HCEC 1CT (cell line): ENCODE measurements at regions not wholly inside any gene's neighbourhood (a gene's known extent, or its start where the extent isn't known, plus 50 kb on each side); places are given as distances from the start of the nearest gene placed in this dataset.

Experiments
- DNase-seq: peaks from one replicate; pipeline ENCODE4 v3.0.0-alpha.2; 2017

DNA sequence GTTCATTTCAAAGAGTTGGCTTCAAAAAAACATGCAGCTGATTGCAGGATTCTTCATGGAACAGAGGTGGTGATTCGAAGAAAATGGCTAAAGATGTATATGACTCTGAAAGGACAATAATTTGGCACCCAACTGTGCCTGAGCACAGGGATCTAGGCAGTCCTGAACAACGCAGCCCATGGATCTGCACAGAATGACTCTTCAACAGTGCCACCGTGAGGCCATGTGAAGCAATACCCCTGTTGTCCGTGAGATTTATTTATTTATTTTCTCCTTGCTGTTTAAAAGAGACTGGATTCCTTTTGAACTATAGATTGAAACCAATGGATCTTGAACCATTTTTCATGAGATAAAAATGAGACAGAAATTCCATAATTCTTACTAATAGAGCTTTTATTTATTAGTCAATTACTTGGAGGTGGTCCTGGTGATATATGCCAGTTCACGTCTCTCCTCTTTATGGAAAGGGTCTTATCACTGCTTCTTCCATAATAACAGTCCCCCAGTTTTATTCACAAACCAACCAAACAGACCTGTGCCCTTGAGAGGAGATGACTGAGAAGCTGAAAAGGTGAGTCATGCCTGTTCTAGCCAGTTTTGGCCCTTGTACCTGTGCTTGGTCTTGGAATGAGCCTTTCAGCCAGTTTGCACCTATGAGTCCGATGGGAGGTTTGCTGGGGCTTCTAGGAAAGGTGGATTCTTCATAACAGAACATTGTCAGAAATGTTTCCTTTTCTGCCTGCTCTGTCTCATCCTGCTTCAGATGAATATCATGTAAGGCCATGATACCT is 1598.3 kb downstream of the AACS start:
- no peak for DNase-seq

DNA sequence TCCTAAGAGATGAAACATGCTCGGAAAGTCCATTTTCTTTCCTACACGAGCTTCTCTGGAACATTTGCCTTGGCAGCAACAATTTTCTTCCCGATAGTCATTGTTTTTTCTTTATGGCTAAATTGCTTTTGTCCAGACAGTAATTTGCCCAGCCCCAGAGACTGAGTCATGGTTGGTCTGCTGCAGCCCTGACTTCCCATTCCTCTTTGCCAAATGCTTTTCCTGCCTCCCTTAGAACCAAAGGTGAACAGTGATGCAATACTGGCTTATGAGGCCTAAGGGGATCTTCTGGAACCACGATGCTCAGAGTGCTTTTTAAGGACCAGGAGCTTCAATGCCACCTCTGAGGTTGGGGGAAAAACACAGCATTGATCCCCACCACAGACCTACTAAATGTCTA is 1599.6 kb upstream of the TMEM132C start:
- DNase-seq = no peak

DNA sequence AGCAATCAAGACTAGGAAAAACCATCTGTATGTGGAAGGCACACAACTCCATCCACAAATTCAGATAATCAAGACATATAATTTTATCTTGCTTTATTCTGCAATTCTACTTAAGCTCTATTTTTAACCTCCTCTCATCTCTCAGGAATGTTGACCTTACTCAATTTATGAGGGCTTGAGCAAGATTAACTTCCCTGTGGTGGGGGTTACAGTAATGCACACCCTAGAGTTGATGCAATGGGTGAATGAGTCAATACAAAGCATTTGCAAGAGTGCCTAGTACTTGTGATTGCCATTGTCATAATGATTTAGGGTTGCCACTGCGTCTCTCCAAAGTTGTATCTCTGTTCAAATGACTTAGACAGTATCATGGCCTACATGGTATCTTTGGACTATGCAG is 1598.4 kb upstream of the TMEM132C start:
- peak; percentile 31 for DNase-seq

DNA sequence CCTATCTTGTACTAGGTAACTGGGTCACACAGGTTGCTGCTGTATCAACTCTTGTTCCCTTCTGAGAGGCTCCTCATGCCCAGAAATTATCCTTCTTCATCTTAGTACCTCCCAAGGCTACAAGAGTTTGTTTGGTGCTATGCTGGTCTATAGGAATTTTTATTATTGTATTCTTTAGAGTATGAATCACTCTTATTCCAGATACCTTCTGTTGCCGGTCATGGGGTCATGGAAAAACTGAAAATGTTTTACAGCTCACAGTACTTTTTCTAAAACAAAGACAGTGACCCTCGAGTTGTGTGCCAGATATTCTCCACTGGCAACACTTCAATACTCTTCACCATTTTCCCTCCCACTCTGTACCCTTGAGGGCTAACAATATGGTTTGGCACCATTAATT is 1598.0 kb upstream of the TMEM132C start:
- no peak for DNase-seq

DNA sequence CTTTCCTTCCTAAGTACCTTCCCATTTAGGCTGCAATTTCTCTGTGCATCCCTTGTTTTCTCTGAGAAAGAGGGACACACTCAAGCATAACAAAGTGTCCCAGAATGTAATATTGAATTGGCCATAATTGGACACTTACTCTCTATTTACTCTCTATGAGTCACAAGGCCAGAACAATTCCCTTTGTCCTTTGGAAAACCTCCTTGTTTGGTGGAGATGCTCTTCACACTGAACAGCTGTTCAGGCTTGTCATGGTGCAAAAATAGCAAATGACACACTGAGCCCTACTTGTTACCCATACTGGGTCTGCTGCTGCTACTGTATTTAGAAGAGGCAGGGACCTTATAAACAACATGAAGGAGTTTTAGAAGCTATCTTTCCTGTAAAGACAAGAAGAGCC is 1590.5 kb upstream of the TMEM132C start:
- DNase-seq = no peak

DNA sequence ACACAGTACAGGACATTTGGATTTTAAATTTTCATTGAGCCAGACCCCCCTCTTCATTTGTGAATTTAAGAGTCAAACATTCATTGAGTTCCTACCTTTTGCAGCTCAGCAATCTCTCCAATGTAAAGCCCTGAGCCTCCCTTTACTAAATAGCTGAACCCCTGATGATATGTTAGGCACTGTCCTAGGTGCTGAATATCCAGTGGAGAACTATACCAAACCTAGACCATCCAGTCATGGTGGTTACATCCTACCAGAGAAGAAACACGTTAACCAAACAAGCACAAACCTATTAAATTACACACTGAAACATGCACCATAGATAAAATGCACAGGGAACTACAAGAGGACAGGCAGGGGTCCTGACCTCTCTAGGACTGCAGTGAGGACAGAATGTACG is 1585.3 kb upstream of the TMEM132C start:
- no peak for DNase-seq

DNA sequence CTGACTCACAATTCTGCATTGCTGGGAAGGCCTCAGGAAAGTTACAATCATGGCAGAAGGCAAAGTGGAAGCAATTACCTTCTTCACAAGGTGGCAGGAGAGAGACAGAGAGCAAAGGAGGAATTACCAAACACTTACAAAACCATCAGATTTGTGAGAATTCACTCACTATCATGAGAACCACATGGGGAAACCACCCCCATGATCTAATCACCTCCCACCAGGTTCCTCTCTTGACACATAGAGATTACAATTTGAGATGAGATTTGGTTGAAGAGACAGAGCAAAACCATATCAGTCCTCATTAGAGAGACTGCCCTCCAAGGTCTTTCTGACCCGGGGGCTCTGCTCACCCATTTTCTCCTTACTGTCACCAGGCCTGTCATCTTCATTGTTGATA is 1582.3 kb upstream of the TMEM132C start:
- DNase-seq = no peak

DNA sequence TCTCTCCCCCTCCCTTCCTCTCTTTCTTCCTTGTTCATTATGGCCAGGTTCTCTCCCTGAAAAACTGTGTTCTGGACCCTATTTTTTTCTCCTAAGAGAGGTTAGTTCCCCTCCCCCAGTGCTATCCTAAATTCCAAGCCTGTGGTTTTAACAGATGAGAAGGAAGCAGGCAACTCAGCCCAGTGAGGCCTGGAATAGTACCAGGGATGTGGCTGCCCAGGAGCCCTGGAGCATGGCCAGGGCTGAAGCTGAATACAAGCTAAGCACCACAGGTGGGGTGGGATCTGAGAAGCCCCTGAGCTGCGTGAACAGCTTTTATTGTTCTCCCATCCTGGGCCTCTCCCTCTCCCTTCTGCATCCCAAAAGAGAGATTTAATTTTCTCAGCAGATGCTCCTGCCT is 1581.3 kb upstream of the TMEM132C start:
- DNase-seq = no peak

DNA sequence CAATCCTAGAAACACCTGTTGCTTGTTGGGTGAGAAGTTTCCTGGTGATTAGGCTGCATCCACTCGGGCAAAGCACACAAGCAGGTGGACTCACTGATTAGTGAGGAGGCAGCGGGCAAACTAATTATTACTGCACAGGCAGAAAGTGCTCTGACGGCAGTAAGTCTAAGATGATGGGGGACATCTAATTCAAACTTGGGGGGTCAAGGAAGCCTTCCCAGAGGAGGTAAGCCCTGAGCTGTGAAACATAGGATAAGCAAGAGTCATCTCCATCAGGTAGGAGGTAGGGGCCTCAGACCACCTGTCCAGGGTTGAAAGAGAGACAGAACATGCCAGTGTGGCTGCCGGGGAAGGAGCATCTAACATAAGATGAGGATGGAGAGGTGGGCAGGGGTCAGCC is 1578.4 kb upstream of the TMEM132C start:
- DNase-seq = no peak

DNA sequence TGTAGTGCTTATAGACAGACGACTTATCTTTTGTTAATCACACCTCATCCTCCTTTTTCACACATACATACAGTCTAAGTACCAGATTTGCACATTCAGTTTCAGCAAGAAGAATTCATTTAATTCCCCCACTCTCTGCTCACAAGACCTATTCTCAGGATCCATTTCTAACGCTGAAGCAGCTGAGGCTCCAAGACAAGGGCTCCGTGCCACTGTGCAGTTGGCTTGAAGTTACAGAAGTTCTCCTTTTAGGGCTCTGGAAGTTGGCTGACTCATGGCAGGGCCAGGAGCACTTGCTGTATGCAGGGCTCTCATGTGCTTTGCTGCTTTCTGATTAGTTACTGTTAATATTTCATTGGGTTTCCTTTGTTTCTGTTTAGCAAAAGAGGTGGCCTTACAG is 1566.9 kb upstream of the TMEM132C start:
- no peak for DNase-seq

DNA sequence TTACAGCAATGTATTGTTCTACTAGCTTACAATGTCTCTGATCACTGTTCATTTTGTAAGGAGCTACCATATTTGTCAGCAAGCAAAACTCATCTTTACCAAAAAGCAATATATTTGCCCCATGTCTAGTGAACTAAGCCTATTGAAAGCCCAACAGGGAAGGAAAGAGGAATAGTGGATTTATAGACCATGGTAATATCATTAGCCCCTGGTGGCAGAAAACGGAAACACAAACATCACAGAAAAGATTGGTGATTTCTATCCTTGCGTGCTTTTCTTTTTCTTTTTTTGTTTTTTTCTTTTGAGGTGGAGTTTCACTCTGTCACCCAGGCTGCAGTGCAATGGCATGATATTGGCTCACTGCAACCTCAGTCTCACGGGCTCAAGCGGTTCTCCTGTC is 1562.4 kb upstream of the TMEM132C start:
- DNase-seq = no peak

DNA sequence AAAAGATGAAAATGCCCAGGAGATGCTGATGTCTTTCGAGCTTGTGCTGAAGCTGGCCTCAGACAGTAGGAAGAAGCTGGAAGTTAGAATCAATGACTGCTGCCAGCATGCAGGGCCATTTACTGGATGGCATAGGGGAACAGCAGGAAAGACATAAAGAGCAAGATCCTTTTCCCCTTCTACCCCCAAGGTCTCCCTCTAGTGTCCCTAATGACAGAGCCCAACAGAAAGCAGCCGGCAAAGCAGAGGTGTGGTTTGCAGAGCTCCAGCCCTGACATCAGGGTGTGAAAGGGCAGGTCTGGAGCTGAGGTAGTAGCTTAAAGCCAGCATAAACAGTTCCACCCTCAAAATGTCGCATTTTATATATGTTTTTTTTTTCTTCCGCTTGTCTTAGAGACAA is 1560.7 kb upstream of the TMEM132C start:
- DNase-seq = no peak

DNA sequence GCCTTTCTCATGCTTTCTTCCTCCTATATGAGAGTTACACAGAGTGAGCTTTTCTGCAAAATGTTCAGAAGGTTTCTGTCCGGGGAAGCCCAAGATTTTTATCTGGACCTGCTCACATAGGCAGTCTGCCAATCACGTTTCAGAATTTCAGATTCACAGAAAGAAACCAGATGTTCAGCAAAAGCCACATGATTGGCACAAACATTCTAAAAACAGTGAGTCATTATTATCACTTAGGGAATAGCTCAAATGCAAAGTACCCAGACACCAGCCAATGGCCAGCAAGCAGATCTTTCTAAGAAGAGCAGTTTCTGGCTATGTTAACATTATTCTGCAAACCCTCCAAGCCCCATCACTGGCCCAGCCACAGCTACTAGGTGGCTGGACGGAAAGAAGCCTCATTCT is 1558.5 kb upstream of the TMEM132C start:
- no peak for DNase-seq

DNA sequence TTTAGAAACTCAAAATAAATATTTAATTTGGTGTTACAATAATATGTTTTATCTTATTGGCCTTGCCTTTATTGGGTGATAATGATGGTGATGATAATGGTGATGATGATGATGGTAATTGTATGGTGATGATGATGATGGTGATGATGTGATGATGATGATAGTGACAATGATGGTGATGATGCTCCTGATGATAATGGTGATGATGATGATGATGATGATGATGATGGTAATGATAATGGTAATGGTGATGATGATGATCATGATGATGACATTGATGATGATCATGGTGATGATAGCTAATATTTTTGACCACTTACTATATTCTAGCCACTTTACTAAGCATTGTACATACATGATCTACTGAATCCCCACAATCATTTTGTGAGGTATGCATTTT is 1548.6 kb upstream of the TMEM132C start:
- DNase-seq = no peak

DNA sequence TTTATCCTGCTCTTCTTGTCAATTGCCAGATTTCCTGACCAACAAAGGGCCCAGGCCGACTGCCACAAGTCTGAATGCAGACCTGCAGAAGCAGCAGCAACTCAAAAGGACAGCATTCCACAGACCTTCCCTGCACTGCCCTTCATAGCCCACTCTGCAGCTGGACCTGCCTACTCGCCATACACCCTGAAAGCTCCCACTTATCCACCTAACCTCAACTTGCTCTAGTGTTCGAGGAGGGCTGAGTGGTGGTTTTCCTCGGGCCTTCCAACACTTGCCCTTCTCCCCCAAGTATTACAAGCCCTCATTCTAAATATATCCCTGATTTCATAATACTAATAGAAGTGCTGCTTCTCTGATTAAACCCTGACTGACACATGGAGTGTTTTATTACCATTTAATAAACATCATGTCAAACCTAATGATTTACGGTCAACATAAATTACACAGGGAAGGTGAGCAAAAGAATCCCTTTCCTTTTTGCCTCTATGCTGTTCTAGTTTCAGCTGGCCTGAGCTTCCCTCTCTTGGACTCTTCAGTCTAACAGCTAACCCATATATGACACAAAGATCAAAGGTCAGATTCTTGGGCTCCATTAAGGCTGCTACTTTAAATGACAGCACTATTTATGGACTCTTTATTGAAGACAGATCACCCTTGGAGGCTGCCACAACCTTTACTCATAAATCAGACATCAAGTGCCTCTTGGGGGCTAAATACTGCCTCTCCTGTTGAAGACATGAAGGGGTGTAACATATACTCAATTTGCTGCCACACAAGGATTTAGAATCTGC is 1546.9 kb upstream of the TMEM132C start:
- no peak for DNase-seq

DNA sequence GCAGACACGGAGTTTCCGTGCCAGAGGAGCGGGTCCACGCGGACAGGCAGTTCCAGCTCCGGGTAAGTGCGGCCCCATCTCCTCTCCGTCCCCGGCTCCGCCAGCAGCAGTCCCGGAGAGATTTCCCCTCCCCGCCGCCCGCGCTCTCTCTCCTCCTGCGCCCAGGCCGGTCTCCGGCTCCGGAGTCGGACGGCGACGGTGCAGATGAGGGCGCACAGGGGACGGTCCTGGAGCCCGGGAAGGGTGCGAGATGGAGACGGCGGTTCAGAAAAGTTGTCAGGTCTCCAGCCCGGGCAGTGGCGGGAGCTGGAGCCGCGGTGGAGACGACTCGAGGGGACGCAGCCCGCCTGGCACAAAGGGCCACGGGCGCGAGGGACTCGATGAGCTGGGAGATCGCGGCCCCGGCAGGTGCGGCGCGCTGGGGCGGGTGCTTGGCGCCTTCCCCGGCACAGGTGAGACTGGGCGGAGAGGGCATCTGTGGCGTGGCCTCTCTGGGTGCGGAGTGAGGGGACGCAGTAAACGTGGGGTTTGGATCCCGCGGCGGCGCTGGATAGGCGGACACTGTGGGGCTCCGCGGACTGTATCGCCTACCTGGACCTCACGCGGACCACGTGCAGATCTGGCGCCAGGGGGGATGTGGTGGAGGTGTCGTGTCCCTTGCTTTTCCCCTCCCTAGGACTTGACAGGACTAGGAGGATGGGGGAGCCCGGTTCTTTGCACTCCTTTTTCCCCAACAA is 1540.3 kb upstream of the TMEM132C start:
- DNase-seq = no peak

DNA sequence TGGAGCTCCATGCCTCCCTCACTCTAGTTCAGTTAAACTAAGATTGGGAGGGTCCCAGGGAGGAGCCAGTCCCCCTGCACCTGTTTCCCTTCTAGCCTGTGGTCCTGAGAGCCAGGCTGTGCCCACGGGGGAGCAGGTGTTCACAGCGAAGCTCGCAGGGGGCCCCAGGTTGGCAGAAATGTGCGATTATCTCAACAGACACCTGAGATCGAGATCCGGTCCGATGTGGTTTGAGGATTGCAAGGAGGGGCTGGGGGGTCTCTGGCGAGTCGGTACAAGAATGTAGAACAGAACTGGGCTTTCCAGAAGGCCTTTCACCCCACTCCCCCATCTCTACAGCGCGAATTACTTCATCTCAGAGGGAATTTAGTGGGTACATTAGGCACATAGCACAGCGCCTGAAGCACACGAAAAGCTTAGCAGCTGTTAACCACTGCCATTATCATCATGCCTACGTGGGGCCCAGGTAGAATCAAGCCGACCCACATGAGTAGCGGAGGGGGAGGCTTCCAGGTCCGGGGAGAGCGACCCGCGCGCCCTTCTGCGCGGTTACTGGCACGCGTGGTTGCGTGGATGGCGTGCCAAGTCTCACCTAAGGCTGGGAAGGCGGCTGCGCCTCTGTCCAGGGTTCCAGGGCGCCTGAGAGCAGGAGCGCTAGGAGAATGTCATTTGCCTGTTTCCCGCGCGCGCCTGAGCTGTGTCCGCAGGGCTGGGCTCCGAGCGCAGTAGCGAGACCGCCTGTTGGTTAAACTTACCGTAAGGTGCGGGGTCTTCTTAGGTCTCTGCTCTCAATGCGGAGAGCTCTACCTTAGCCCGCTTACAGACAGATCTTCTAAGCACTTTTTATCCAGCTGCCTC is 1539.5 kb upstream of the TMEM132C start:
- DNase-seq = no peak

DNA sequence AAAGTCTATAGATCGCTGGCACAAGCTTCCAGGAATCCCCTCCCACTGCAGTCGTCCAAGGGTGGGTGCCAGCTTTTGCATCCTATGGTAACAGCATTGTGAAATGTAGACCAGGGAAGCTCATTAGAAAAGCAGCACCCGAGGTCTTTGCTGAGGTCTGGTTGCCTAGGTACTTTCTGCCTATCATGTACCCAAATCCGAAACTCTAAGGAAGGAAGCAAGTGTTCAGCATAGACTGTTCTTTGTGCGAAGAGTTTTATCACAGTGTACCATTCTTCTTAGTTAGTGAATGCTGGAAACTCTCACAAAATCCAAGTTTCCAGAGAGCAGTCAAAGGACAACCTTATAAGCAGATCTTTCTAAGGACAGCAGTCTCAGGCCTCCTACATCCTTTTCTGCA is 1532.7 kb upstream of the TMEM132C start:
- no peak for DNase-seq

DNA sequence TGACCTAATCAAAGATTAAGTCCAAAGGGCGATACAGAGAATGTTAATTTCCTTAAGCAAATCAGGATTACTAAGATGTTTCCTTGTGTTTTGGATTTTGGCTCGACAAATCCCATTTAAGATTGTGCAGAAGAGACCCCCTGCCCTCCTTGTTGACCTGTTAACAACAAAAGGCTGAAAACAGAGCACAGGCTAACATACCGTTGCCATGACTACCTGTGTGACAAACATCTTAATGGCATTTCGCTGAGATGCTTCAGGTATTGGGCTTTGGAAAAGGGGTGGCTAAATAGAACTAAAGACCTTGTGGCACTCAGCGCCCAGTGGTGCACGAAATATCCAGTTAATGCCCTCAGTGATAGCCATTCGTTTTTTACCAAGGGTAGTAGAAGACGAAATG is 1532.3 kb upstream of the TMEM132C start:
- no peak for DNase-seq

DNA sequence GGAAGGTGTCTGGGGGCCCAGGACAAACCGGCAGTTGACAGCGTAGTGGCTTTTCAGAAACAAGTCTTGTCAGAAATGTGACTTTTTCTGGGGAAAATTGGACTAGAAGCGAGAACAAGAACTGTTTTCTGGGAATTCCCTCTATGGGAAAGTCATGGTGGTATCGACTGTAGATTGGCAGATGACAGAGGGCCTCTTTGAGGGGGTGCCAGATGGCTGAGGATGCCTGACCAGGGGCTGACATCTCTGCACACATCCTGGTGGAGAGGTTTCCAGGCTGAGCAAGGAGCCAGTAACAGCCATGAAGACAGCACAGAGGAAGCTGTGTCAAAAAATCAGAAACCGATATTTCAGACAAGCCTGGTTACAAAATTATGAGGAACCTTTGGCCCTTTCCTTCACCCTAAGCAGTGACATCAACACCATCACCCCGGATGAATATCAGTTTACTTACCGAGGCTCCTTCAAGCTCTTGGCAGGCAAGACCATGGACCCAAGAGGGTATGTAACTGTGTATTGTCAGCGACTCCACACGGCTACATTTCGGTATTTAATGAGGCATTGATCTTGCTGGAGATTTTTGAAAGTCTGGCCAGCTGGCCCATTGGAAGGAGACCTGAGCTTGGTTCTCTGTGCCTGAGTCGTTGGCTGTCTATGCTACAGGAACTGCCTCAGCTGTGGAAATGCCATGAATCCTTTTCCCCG is 1525.3 kb upstream of the TMEM132C start:
- no peak for DNase-seq

DNA sequence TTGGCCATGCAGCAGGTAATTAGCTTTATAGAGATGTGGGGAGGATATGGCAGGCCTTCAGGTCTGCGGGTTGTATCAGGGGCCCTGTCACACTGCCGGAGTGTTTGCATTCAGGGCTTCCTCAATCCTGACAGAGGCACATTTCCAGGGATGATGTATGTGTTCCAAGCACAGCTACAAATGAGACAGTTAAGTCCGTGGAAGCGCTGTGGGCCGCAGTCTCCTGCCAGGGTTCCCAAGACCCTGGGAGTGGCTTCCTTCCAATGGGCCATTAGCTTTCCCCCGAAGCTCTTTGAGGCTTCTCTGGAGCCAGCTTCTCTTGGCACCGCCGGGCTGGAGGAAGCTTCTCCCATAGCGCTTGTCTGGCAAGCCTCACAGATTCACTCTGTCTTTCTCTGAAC is 1524.7 kb upstream of the TMEM132C start:
- no peak for DNase-seq

DNA sequence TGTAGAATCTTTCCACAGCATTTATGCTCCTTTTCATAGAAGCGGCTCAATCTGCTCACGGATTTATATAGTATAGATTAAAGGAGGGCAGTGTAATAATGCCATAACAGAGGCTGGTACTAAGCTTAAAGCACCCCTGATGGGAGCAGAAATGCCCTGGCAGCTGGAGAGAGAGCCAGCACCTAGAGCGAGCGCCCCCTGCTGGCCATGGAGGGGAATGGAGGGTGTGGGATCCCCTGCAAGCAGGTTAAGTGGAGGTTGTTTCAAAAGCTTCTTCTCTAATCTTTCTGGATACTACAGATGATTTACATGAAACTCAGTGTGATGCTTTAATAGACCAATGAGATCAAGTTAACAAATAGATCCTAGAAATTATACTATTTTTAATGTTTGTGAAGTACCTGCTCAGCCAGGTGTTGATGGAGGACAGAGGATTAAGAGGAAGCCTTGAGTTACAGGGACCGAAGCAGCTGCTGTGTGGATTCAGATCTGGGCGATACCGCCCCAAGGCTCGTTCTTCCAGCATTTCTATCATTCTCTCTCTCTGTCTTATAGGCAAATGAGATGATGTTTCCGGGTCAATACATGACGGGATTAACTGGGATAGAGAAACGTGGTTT is 1519.3 kb upstream of the TMEM132C start:
- no peak for DNase-seq
